Smooth muscle cell (in vitro differentiated cells): ENCODE measurements at regions not wholly inside any gene's neighbourhood (a gene's known extent, or its start where the extent isn't known, plus 50 kb on each side); places are given as distances from the start of the nearest gene placed in this dataset.

Experiments
- DNase-seq: peaks from one replicate; lab custom pipeline; 2025; ENCODE audit not compliant: unreplicated experiment; lab: John Stamatoyannopoulos, UW
- H2AFZ ChIP-seq: fragments of 200-600 bp; sonication (generic); 2 replicates; pipeline ENCODE4 v1.6.0; 2016; ENCODE audit warnings: antibody characterized with exemption, low read depth, mild to moderate bottlenecking
- H3F3A ChIP-seq: fragments of 200-600 bp; sonication (generic); 2 replicates; pipeline ENCODE4 v1.6.0; 2017; ENCODE audit warnings: antibody characterized with exemption, low read depth
- H3K27ac ChIP-seq: fragments of 200-600 bp; sonication (generic); 2 replicates; pipeline ENCODE4 v1.5.1; 2016; ENCODE audit warnings: low read depth, mild to moderate bottlenecking
- H3K27me3 ChIP-seq: fragments of 200-600 bp; sonication (generic); 2 replicates; pipeline ENCODE4 v1.6.1; 2016; ENCODE audit warnings: low read depth, mild to moderate bottlenecking
- H3K36me3 ChIP-seq: fragments of 200-600 bp; sonication (generic); 2 replicates; pipeline ENCODE4 v1.5.1; 2016; ENCODE audit warnings: low read depth
- H3K4me1 ChIP-seq: fragments of 200-600 bp; sonication (generic); 2 replicates; pipeline ENCODE4 v1.5.1; 2016; ENCODE audit warnings: low read depth
- H3K4me2 ChIP-seq: fragments of 200-600 bp; sonication (generic); 2 replicates; pipeline ENCODE4 v1.6.0; 2016; ENCODE audit warnings: mild to moderate bottlenecking
- H3K4me3 ChIP-seq: fragments of 200-600 bp; sonication (generic); 2 replicates; pipeline ENCODE4 v1.5.1; 2016; ENCODE audit warnings: mild to moderate bottlenecking
- H3K79me2 ChIP-seq: fragments of 200-600 bp; sonication (generic); 2 replicates; pipeline ENCODE4 v1.6.0; 2016; ENCODE audit warnings: low read depth, mild to moderate bottlenecking
- H3K9ac ChIP-seq: fragments of 200-600 bp; sonication (generic); 2 replicates; pipeline ENCODE4 v1.6.0; 2016; ENCODE audit warnings: low read depth
- H3K9me3 ChIP-seq: fragments of 200-600 bp; sonication (generic); replicated peaks from 2 replicates; pipeline ENCODE4 v1.5.1; 2016; ENCODE audit warnings: low read depth
- H4K20me1 ChIP-seq: fragments of 200-600 bp; sonication (generic); 2 replicates; pipeline ENCODE4 v1.6.0; 2016; ENCODE audit warnings: low read depth
- WGBS: methylation state at CpG from one replicate; pipeline ENCODE4 v1.1.7; 2016; ENCODE audit warnings: low lambda C conversion rate; 5-methylcytosine and 5-hydroxymethylcytosine counted together
- TF ChIP-seq, protein P1 (sequence below): fragments of 200-600 bp; sonication (generic); IDR thresholded peaks from 2 replicates; pipeline ENCODE4 v1.5.1; 2017; ENCODE audit warnings: borderline replicate concordance, mild to moderate bottlenecking, antibody characterized with exemption; ENCODE audit not compliant: insufficient read depth, poor library complexity, severe bottlenecking

DNA sequence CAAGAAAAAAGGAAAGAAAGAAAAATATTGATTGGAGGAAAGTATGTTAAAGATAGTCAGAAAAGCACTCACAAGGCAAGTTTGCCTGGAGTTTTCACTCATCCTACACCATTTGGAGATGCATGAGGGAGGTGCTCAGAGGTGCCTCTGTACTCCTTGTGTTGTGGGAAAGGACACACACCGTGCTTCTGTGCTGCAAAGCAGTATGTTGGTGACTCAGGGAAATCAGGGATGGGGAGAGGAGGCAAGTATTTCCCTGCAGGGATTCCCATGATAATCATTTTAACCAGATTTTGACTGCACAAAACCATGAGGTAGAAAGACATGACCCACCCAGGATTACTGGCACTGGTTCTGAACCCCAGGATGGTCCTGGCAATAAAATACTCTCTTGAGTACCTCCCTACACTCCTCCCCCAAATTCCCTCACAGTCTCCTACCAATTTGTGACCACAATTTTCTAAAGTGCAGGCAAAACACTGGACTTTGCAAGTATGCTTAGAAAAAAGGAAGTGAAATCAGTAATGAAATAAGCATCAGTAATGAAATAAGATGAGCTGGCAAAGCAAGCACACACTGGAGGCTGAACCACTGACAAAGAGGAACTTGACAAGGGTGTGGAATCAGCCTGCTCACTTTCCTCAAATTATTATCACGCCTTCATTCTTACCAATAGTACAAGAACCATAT lies 155.5 kb upstream of the ACVR2A start:
- 73% methylated on average over 2 of the region's 2 CpGs for WGBS
- Histone ChIP-seq H3K27ac (no peak overlapping the region), H3F3A (no peaks in the 10 kb centered on the region), H3K4me2 (no peak overlapping the region), H3K9ac (no peak overlapping the region), H2AFZ (peak overlapping the region; percentile 11), H3K4me1 (no peaks in the 10 kb centered on the region), H3K79me2 (no peaks in the 10 kb centered on the region), H4K20me1 (no peaks in the 10 kb centered on the region), H3K4me3 (no peak overlapping the region), H3K36me3 (no peaks in the 10 kb centered on the region), H3K27me3 (no peaks in the 10 kb centered on the region), H3K9me3 (no peaks in the 10 kb centered on the region)
- TF ChIP-seq, protein P1, sequence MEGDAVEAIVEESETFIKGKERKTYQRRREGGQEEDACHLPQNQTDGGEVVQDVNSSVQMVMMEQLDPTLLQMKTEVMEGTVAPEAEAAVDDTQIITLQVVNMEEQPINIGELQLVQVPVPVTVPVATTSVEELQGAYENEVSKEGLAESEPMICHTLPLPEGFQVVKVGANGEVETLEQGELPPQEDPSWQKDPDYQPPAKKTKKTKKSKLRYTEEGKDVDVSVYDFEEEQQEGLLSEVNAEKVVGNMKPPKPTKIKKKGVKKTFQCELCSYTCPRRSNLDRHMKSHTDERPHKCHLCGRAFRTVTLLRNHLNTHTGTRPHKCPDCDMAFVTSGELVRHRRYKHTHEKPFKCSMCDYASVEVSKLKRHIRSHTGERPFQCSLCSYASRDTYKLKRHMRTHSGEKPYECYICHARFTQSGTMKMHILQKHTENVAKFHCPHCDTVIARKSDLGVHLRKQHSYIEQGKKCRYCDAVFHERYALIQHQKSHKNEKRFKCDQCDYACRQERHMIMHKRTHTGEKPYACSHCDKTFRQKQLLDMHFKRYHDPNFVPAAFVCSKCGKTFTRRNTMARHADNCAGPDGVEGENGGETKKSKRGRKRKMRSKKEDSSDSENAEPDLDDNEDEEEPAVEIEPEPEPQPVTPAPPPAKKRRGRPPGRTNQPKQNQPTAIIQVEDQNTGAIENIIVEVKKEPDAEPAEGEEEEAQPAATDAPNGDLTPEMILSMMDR = no peak
- DNase-seq = no peak

DNA sequence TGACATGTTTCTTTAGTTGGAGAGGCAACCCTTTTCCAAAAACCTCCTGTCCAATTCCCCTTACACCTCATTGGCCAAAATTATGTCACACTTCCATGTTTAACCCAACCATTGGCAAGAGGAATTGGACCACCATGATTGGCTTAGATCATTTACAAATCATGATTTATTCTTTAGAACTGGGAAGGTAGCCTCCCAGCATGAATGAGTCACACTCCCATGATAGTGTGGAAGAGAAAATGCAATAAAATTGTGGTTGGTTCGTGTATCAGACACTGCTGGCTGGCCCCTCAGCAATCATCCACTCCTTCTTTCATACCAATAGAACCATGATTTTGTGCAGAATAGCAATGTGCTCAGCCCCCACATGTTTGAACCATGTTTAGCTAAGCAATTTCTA lies 156.6 kb upstream of the ACVR2A start:
- no peaks in the 10 kb centered on the region for H3K36me3 ChIP-seq
- H3K27ac ChIP-seq = no peak overlapping the region
- H3K79me2 ChIP-seq = no peaks in the 10 kb centered on the region
- H3F3A ChIP-seq = no peaks in the 10 kb centered on the region
- peaks cover 5% of the 10 kb centered on the region for H3K4me1 ChIP-seq
- TF ChIP-seq, protein P1 = no peak
- no peaks in the 10 kb centered on the region for H4K20me1 ChIP-seq
- H3K9ac ChIP-seq = no peak overlapping the region
- no peak overlapping the region for H3K4me3 ChIP-seq
- DNase-seq = no peak
- H3K9me3 ChIP-seq = no peaks in the 10 kb centered on the region
- no peak overlapping the region for H3K4me2 ChIP-seq
- no peak overlapping the region for H2AFZ ChIP-seq
- 56% methylated on average over 1 of the region's 1 CpG for WGBS
- no peaks in the 10 kb centered on the region for H3K27me3 ChIP-seq

DNA sequence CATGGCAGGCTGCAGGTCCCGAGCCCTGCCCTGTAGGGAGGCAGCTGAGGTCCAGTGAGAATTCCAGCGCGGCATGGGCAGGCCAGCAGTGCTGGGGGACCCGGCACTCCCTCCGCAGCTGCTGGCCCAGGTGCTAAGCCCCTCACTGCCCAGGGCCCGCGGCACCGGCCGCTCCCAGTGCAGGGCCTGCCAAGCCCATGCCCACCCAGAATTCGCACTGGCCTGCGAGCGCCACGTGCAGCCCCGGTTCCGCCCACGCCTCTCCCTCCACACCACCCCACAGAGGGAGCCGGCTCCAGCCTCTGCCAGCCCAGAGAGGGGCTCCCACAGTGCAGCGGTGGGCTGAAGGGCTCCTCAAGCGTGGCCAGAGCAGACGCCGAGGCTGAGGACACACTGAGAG lies 158.5 kb upstream of the ACVR2A start:
- H2AFZ ChIP-seq = no peak overlapping the region
- H3K4me2 ChIP-seq = no peak overlapping the region
- no peak overlapping the region for H3K27ac ChIP-seq
- H3K9me3 ChIP-seq = no peaks in the 10 kb centered on the region
- H3K4me1 ChIP-seq = peaks cover 14% of the 10 kb centered on the region
- no peaks in the 10 kb centered on the region for H3K79me2 ChIP-seq
- TF ChIP-seq, protein P1 = no peak
- no peaks in the 10 kb centered on the region for H3K36me3 ChIP-seq
- no peak overlapping the region for H3K9ac ChIP-seq
- H3K4me3 ChIP-seq = no peak overlapping the region
- 95% methylated on average over 17 of the region's 21 CpGs for WGBS
- DNase-seq = no peak
- H3F3A ChIP-seq = no peaks in the 10 kb centered on the region
- H3K27me3 ChIP-seq = no peaks in the 10 kb centered on the region
- no peaks in the 10 kb centered on the region for H4K20me1 ChIP-seq

DNA sequence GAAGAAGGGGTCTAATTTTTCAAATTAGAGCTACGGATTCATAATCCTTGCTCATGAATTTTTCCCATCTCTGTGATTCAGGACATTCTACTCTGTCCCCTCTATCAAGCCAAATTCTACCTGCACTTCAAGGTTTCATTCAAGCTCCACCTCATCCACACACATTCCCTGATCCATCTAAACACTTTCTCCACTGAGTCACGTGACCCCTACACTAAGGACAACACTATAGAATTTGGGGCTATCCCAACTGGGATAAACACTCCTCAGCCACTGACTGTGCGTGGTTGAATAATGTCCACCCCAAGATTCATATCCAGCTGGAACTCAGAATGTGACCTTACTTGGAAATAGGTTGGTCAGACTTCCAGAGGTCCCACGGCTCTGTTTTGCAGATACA lies 159.9 kb upstream of the ACVR2A start:
- whole genome bisulfite sequencing = 92% methylated on average over 4 of the region's 4 CpGs
- no peaks in the 10 kb centered on the region for H4K20me1 ChIP-seq
- no peaks in the 10 kb centered on the region for H3K79me2 ChIP-seq
- H3K4me3 ChIP-seq = no peak overlapping the region
- H3K4me1 ChIP-seq = peaks cover 14% of the 10 kb centered on the region
- H3K27ac ChIP-seq = no peak overlapping the region
- TF ChIP-seq, protein P1 = no peak
- no peaks in the 10 kb centered on the region for H3K27me3 ChIP-seq
- H3K9me3 ChIP-seq = no peaks in the 10 kb centered on the region
- no peak for DNase-seq
- H3K36me3 ChIP-seq = no peaks in the 10 kb centered on the region
- no peak overlapping the region for H3K9ac ChIP-seq
- no peak overlapping the region for H2AFZ ChIP-seq
- H3F3A ChIP-seq = no peaks in the 10 kb centered on the region
- H3K4me2 ChIP-seq = no peak overlapping the region
